Neural cell (in vitro differentiated cells): ENCODE measurements at regions not wholly inside any gene's neighbourhood (a gene's known extent, or its start where the extent isn't known, plus 50 kb on each side); places are given as distances from the start of the nearest gene placed in this dataset.

Experiments used
- H2AFZ ChIP-seq: fragments of 200-600, 300-800 bp; sonication (generic), shearing (Covaris generic); 2 replicates; pipeline ENCODE4 v1.6.0; 2014; ENCODE audit warnings: low read depth, mild to moderate bottlenecking, antibody characterized with exemption, low read length, moderate library complexity
- H3F3A ChIP-seq: fragments of 200-600 bp; shearing (Covaris generic); 2 replicates; pipeline ENCODE4 v1.6.1; 2016; ENCODE audit warnings: mild to moderate bottlenecking, moderate library complexity, mixed read lengths, antibody characterized with exemption, low read length; ENCODE audit not compliant: insufficient read depth, poor library complexity, severe bottlenecking
- H3K27ac ChIP-seq: fragments of 200-600, 300-800 bp; sonication (generic), shearing (Covaris generic); 2 replicates; pipeline ENCODE4 v1.5.1; 2014; ENCODE audit warnings: mild to moderate bottlenecking, low read length, moderate library complexity
- H3K27me3 ChIP-seq: fragments of 300-800, 200-600 bp; sonication (generic), shearing (Covaris generic); 2 replicates; pipeline ENCODE4 v1.6.0; 2014; ENCODE audit warnings: mild to moderate bottlenecking, low read depth, low read length, moderate library complexity; ENCODE audit not compliant: insufficient read depth
- H3K36me3 ChIP-seq: fragments of 300-800, 200-600 bp; sonication (generic), shearing (Covaris generic); 2 replicates; pipeline ENCODE4 v1.5.1; 2014; ENCODE audit warnings: mild to moderate bottlenecking, antibody characterized with exemption, low read length, moderate library complexity; ENCODE audit not compliant: insufficient read depth
- H3K4me2 ChIP-seq: fragments of 300-800, 200-600 bp; sonication (generic), shearing (Covaris generic); 2 replicates; pipeline ENCODE4 v1.6.0; 2014; ENCODE audit warnings: mild to moderate bottlenecking, low read length
- H3K4me3 ChIP-seq: fragments of 300-800, 200-600 bp; sonication (generic), shearing (Covaris generic); 2 replicates; pipeline ENCODE4 v1.5.1; 2014; ENCODE audit warnings: mild to moderate bottlenecking, low read length, moderate library complexity
- H3K79me2 ChIP-seq: fragments of 200-600 bp; shearing (Covaris generic); replicated peaks from 2 replicates; pipeline ENCODE4 v1.6.0; 2014; ENCODE audit warnings: mild to moderate bottlenecking, low read length, moderate library complexity; ENCODE audit not compliant: insufficient read depth
- H3K9ac ChIP-seq: fragments of 300-800, 200-600 bp; sonication (generic), shearing (Covaris generic); 2 replicates; pipeline ENCODE4 v1.6.1; 2016; ENCODE audit warnings: mild to moderate bottlenecking, low read length, mixed read lengths
- H3K9me2 ChIP-seq: fragments of 200-600 bp; shearing (Covaris generic); 2 replicates; pipeline ENCODE4 v1.6.1; 2016; ENCODE audit warnings: mild to moderate bottlenecking, low read length, mixed read lengths; ENCODE audit not compliant: insufficient read depth
- H3K9me3 ChIP-seq: fragments of 200-600, 300-800 bp; sonication (generic), shearing (Covaris generic); 2 replicates; pipeline ENCODE4 v1.6.1; 2016; ENCODE audit warnings: mild to moderate bottlenecking, mixed run types, low read length, moderate library complexity, mixed read lengths
- H4K20me1 ChIP-seq: fragments of 200-600 bp; shearing (Covaris generic); 2 replicates; pipeline ENCODE4 v1.6.1; 2016; ENCODE audit warnings: mild to moderate bottlenecking, mixed run types; ENCODE audit not compliant: insufficient read depth
- CTCF ChIP-seq: fragments of 450-650 bp; IDR thresholded peaks from 2 replicates; pipeline ENCODE4 v1.5.1; 2014; ENCODE audit warnings: antibody characterized with exemption, mild to moderate bottlenecking, moderate library complexity; ENCODE audit not compliant: poor library complexity, severe bottlenecking
- EP300 ChIP-seq: fragments of 450-650 bp; conservative IDR thresholded peaks from 2 replicates; pipeline ENCODE4 v1.6.1; 2014; ENCODE audit warnings: antibody characterized with exemption, mild to moderate bottlenecking, moderate library complexity; ENCODE audit not compliant: poor library complexity, severe bottlenecking
- EZH2 ChIP-seq: fragments of 200-600, 300-800 bp; shearing (Covaris generic), sonication (generic); IDR thresholded peaks from 2 replicates; pipeline ENCODE4 v1.6.1; 2014; ENCODE audit warnings: antibody characterized with exemption, low read length, borderline replicate concordance, mild to moderate bottlenecking; ENCODE audit not compliant: insufficient read depth, poor library complexity, severe bottlenecking
- MXI1 ChIP-seq: fragments of 450-650 bp; conservative IDR thresholded peaks from 2 replicates; pipeline ENCODE4 v1.6.1; 2014; ENCODE audit warnings: antibody characterized with exemption, mild to moderate bottlenecking; ENCODE audit not compliant: poor library complexity, severe bottlenecking
- POLR2AphosphoS5 ChIP-seq: IDR thresholded peaks from 2 replicates; pipeline ENCODE4 v1.6.1; 2012
- RAD21 ChIP-seq: fragments of 450-650 bp; conservative IDR thresholded peaks from 2 replicates; pipeline ENCODE4 v1.6.1; 2014; ENCODE audit warnings: antibody characterized with exemption, mild to moderate bottlenecking, moderate library complexity
- REST ChIP-seq: IDR thresholded peaks from 2 replicates; pipeline ENCODE4 v1.6.1; 2012; ENCODE audit warnings: borderline replicate concordance
- SMC3 ChIP-seq: fragments of 450-650 bp; conservative IDR thresholded peaks from 2 replicates; pipeline ENCODE4 v1.6.1; 2014; ENCODE audit warnings: antibody characterized with exemption, mild to moderate bottlenecking, moderate library complexity; ENCODE audit not compliant: poor library complexity
- TAF1 ChIP-seq: IDR thresholded peaks from 2 replicates; pipeline ENCODE4 v1.6.1; 2012; ENCODE audit warnings: low read depth

- Histone ChIP-seq H3K9ac (no peak overlapping the region), H4K20me1 (no peaks in the 10 kb centered on the region), H3K36me3 (no peaks in the 10 kb centered on the region), H3K9me2 (no peaks in the 10 kb centered on the region), H3K79me2 (no peaks in the 10 kb centered on the region), H2AFZ (no peak overlapping the region), H3F3A (no peaks in the 10 kb centered on the region), H3K4me3 (no peak overlapping the region), H3K4me2 (no peak overlapping the region), H3K27me3 (no peaks in the 10 kb centered on the region), H3K27ac (no peak overlapping the region), H3K9me3 (no peaks in the 10 kb centered on the region)
- no peak for TF ChIP-seq EZH2
- no peak for TF ChIP-seq POLR2AphosphoS5
- TF ChIP-seq TAF1: no peak
- no peak for TF ChIP-seq REST
- no peak for TF ChIP-seq RAD21
- TF ChIP-seq SMC3: no peak
- no peak for TF ChIP-seq CTCF
- TF ChIP-seq MXI1: no peak
- no peak for TF ChIP-seq EP300
These were observed 1002.0 kb downstream of the REEP3 start for GRCh38 chr10:64523065-64523759.

DNA sequence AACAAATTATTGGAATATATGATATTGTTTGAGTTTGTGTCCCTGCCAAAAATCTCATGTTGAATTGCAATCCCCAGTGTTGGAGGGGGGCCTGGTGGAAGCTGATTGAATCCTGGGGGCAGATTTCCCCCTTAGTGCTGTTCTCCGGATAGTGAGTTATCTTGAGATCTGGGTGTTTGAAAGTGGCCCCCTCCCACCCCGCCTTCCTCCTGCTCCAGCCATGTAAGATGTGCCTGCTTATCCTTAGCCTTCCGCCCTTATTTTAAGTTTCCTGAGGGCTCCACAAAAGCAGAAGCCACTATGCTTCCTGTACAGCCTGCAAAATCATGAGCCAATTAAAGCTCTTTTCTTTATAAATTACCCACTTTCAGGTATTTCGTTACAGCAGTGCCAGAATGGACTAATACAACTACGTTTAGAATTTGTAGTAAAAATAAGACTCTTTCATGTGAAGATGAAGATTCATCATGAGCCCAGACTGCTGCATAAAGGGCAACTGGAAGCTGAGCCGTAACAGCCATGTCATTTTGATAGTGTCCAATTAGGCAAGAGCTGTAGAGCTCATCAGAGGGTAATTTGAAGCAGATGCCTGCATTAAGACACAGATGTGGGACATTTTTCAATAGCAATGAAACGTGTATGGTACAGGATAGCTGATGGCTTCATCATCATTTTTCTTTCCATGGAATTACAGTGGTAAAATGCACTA lies 1007.2 kb downstream of the REEP3 start:
- H3K9me3 ChIP-seq: no peaks in the 10 kb centered on the region
- no peak overlapping the region for H3K4me2 ChIP-seq
- no peak overlapping the region for H3K4me3 ChIP-seq
- no peaks in the 10 kb centered on the region for H3K27me3 ChIP-seq
- H3K36me3 ChIP-seq: no peaks in the 10 kb centered on the region
- H3F3A ChIP-seq: no peaks in the 10 kb centered on the region
- no peak overlapping the region for H3K9ac ChIP-seq
- no peaks in the 10 kb centered on the region for H3K79me2 ChIP-seq
- TF ChIP-seq RAD21: no peak
- no peaks in the 10 kb centered on the region for H3K9me2 ChIP-seq
- H3K27ac ChIP-seq: no peak overlapping the region
- H2AFZ ChIP-seq: no peak overlapping the region
- H4K20me1 ChIP-seq: no peaks in the 10 kb centered on the region
